HG02885 (cell line): ENCODE measurements at regions not wholly inside any gene's neighbourhood (a gene's known extent, or its start where the extent isn't known, plus 50 kb on each side); places are given as distances from the start of the nearest gene placed in this dataset.

Source experiments
- ATAC-seq: cut with Tn5 transposase; IDR thresholded peaks from one replicate; pipeline ENCODE4 v1.9.1; 2021; ENCODE audit warnings: mild to moderate bottlenecking; ENCODE audit not compliant: unreplicated experiment, poor library complexity

GRCh38 chr1:95409901-95410300, 175.9 kb downstream of the RWDD3 start:
- ATAC-seq = no peak

- ATAC-seq = no peak
Observed at GRCh38 chr1:95415146-95415545, 181.1 kb downstream of the RWDD3 start.

GRCh38 chr1:95426772-95427171, 192.8 kb downstream of the RWDD3 start:
- no peak for ATAC-seq

- ATAC-seq = no peak
Observed at GRCh38 chr1:95427525-95427924, 193.5 kb downstream of the RWDD3 start.

- no peak for ATAC-seq
Observed at GRCh38 chr1:95431235-95431634, 197.2 kb downstream of the RWDD3 start.

- no peak for ATAC-seq
Observed at GRCh38 chr1:95435611-95436010, 201.6 kb downstream of the RWDD3 start.

GRCh38 chr1:95437011-95437410, 203.0 kb downstream of the RWDD3 start:
- ATAC-seq = no peak

- ATAC-seq = no peak
Observed at GRCh38 chr1:95437781-95438180, 203.8 kb downstream of the RWDD3 start.

GRCh38 chr1:95438218-95438948, 204.4 kb downstream of the RWDD3 start:
- ATAC-seq = no peak

GRCh38 chr1:95440511-95440910, 206.5 kb downstream of the RWDD3 start:
- ATAC-seq = no peak

- no peak for ATAC-seq
Observed at GRCh38 chr1:95449516-95449915, 215.5 kb downstream of the RWDD3 start.

- no peak for ATAC-seq
Observed at GRCh38 chr1:95451054-95451453, 217.0 kb downstream of the RWDD3 start.

GRCh38 chr1:95451904-95452303, 217.9 kb downstream of the RWDD3 start:
- no peak for ATAC-seq

GRCh38 chr1:95453053-95453452, 219.0 kb downstream of the RWDD3 start:
- no peak for ATAC-seq

- ATAC-seq = no peak
Observed at GRCh38 chr1:95467036-95467435, 233.0 kb downstream of the RWDD3 start.

- ATAC-seq = no peak
Observed at GRCh38 chr1:95475686-95476457, 241.9 kb downstream of the RWDD3 start.

- ATAC-seq = no peak
Observed at GRCh38 chr1:95496307-95496706, 262.3 kb downstream of the RWDD3 start.

- ATAC-seq = no peak
Observed at GRCh38 chr1:95496773-95497172, 262.8 kb downstream of the RWDD3 start.

GRCh38 chr1:95497566-95497965, 263.6 kb downstream of the RWDD3 start:
- no peak for ATAC-seq

GRCh38 chr1:95503278-95504030, 269.4 kb downstream of the RWDD3 start:
- ATAC-seq = no peak

- ATAC-seq = no peak
Observed at GRCh38 chr1:95504321-95504720, 270.3 kb downstream of the RWDD3 start.
